Glomerular endothelial cell (primary cell): ENCODE measurements at regions not wholly inside any gene's neighbourhood (a gene's known extent, or its start where the extent isn't known, plus 50 kb on each side); places are given as distances from the start of the nearest gene placed in this dataset.

Source experiments
- DNase-seq: peaks from one replicate; pipeline ENCODE4 v3.0.0-alpha.2; 2011; ENCODE audit warnings: low read depth, low spot score; ENCODE audit errors: extremely low read depth

GRCh38 chr18:67381608-67382150 is 134.8 kb downstream of the DSEL start:
- no peak for DNase-seq

DNA sequence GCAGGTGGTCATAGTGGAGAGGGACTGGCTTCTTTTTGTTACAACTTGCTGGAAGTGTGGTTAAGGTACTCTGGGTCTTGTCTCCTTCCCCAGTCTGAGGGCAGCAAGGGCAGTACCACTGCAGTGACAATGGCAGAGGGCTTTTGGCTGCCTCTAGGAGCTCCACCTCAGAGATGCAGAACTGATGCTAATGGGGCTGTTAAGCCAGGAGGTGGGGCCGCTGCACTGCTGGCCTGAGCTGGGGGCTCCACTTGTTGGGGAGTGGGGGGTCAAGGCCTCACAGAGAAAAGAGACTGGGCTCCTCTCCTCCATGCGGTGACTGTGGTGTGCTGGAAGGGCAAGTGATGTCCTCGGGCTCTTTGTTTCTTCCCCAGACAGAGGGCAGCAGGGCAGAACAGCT is 135.7 kb downstream of the DSEL start:
- DNase-seq: no peak

- no peak for DNase-seq
Observed at GRCh38 chr18:67379981-67380380, 136.5 kb downstream of the DSEL start.

DNA sequence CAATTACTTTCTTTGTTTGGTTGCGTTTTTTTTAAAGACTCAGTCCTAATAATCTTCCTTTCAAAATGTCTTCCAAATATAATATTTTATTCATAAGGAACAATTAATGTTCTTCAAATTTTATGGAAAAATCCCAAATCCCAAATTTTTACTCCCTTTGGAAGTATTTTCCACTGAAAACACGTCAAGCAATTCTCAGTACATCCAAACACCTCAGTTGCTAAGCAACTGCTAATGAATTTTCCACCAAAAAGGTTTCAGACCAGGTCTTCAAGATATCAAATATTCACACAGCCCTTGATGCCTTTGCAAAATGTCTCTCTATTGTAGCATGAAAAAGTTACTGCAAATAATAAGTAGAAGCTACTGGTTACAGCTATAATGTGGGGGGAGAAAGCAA is 140.1 kb downstream of the DSEL start:
- no peak for DNase-seq

GRCh38 chr18:67373636-67374035 is 142.9 kb downstream of the DSEL start:
- no peak for DNase-seq

DNA sequence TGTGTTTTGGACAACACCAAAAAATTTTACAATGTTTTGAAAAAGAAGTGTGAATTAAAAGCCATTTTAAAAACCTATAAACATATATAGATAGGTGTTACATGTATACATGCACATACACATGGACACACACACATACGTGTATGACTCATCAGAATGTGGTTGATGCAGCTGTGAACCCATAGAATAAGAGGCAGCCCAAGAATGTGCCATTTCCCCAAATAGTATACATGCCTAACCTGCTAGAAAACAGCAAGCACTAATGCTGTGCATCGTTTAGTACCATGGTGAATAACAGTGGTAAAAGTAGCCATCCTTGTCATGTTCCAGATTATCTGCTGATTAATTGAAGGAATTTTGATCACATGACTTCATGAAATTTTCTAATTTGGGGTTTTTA is 149.0 kb downstream of the DSEL start:
- no peak for DNase-seq

GRCh38 chr18:67363694-67364093 is 152.8 kb downstream of the DSEL start:
- DNase-seq: no peak

DNA sequence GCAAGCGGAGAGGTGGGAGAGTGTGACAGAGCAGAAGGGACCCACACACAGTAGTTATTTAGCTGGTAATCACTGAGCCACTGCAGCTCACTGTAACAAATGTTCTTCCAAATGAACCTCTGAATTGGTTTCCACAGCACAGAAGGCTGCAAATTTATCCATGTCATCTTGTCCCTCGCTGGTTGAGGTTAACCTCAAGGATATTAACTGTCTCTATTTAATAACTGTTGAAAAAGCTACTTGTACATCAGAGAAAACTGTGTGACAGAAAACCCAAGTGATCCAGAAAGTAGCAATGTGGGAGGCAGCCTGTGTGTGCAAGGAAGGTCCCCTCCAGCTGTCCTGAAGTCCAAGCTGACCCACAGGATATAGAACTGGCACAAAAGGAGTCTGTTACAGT is 153.6 kb downstream of the DSEL start:
- no peak for DNase-seq

- DNase-seq: peak; percentile 88
Observed at GRCh38 chr18:67359873-67360838, 156.4 kb downstream of the DSEL start.

DNA sequence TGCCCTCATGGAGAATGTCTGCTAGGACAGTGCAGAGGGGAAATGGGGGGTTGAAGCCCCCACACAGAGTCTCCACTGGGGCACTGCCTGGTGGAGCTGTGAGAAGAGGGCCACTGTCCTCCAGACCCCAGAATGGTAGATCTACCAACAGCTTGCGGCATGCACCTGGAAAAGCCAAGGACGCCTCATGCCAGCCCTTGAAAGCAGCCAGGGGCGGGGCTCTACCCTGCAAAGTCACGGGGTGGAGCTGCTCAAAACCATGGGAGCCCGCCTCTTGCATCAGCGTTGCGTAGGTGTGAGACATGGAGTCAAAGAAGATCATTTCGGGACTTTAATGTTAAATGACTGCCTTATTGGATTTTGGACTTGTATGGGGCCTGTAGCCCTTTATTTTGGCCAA is 157.6 kb downstream of the DSEL start:
- DNase-seq: no peak

GRCh38 chr18:67354692-67355091 is 161.8 kb downstream of the DSEL start:
- DNase-seq: no peak

- DNase-seq: no peak
Observed at GRCh38 chr18:67354091-67354490, 162.4 kb downstream of the DSEL start.

DNA sequence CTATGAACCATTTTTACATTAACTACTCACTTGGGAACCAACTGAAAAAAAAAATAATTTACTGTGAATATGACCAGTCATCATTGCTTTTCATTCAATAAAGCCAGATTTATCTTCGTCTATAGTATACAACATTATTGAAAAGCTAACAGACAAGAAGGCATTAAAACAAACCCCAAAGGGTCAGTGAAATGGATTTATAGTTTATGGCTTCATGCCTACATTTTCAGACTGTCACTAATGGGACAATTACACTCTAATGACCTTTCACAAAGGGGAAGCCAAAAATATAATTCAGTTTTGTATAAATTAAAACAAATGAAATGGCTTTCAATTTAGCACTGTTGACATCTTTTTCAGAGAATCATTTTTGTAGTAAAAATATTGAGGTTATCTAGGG is 169.1 kb downstream of the DSEL start:
- no peak for DNase-seq

DNA sequence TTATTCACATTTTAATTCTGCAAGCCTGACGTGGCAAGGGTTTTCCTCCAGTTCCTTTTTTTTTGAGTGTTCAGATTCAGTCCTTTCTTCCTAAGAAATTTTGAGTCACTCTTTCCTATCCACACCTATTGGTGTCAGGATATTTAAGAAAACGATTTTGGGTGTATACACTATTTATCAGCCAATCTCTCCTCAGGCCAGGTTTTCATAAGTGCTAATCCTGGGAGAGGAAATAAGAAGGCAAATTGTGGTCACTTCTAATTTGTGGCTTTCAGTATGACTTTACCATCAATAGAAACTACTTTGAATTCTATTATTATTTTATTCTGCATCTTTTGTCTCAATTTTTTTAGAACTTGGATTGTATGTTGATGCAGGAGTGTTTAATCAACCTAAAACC is 174.4 kb downstream of the DSEL start:
- no peak for DNase-seq

DNA sequence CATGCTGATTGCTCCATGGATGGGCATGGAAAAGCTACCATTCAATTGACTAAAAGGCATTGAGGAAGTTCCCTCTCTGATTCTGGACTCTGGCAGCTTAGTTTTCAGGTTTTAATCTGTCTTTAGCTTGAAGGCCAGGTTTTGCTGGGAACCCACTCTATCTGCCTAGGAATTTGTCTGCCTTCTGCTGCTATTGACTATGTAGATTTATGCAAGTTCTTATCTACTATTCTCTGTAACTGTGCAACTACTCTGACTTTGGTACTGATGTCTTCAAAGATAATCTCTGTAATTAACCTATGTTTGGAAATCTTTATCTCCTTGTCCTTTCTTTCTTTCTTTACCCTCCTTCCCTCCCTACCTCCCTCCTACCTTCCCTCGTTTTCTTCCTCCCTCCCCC is 178.8 kb downstream of the DSEL start:
- DNase-seq: no peak

- DNase-seq: no peak
Observed at GRCh38 chr18:67331857-67332256, 184.7 kb downstream of the DSEL start.

- no peak for DNase-seq
Observed at GRCh38 chr18:67319109-67319508, 197.4 kb downstream of the DSEL start.

GRCh38 chr18:67318651-67319050 is 197.9 kb downstream of the DSEL start:
- DNase-seq: no peak

GRCh38 chr18:67310826-67311225 is 205.7 kb downstream of the DSEL start:
- DNase-seq: peak; percentile 12

- no peak for DNase-seq
Observed at GRCh38 chr18:67308819-67309218, 207.7 kb downstream of the DSEL start.

- DNase-seq: peak; percentile 14
Observed at GRCh38 chr18:67305466-67305865, 211.1 kb downstream of the DSEL start.

DNA sequence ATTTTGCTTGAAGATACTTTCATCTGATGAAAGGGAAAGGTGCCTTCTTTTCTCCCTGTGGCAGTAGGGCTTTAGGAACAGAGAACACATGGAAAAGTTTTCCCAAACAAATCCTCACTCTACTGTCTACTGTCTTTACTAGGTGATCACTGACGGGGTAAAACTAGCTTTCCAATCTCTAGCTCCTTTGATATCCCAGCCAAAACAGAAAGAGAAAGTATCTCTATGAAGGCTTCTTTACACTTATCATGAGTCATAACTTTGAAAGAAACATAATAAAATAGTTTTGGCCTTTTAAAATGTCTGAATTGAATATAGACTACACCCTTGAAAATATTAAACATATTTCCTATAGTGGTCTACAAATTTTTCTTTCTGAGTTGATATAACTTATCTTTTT is 214.5 kb downstream of the DSEL start:
- no peak for DNase-seq
